Activated CD4-positive, alpha-beta T cell treated with anti-CD3 and anti-CD28 coated beads, Interleukin-2, amount 50 U/mL, for 1 hour (primary cell): ENCODE measurements at regions not wholly inside any gene's neighbourhood (a gene's known extent, or its start where the extent isn't known, plus 50 kb on each side); places are given as distances from the start of the nearest gene placed in this dataset.
A peak's percentile ranks its signal among the peaks of the same experiment; 100 is the strongest.
"Not testable (repeated sequence)": the region's sequence is repeated elsewhere in the genome, so short reads cannot be mapped to it uniquely, and the experiment has no call there.

Experiments used
- DNase-seq: peaks from one replicate; pipeline ENCODE4 v3.0.0-alpha.2; 2020

DNA sequence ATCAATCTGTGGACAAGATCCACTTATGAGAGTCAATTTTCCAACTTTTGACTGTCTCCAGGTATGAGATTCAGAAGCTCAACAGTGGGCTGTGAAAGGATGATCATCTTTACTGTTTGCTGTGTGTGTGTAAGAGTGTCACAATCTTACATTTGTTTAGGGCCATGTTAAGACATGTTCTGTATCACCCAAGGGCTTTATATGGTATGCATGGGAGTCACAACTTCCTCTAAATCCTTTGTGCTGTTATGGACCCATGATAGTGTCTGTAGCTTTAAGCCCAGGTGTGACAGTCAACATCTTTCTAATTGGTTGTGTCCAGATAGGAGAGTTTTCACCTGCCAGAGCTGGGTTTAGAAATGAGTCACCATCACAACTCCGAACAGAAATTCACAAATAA is 70.2 kb downstream of the ZNF726 start:
- DNase-seq = not testable (repeated sequence)

GRCh38 chr19:23986623-23987022 is 71.9 kb downstream of the ZNF726 start:
- DNase-seq = no peak

GRCh38 chr19:23991170-23991569 is 76.5 kb downstream of the ZNF726 start:
- no peak for DNase-seq

DNA sequence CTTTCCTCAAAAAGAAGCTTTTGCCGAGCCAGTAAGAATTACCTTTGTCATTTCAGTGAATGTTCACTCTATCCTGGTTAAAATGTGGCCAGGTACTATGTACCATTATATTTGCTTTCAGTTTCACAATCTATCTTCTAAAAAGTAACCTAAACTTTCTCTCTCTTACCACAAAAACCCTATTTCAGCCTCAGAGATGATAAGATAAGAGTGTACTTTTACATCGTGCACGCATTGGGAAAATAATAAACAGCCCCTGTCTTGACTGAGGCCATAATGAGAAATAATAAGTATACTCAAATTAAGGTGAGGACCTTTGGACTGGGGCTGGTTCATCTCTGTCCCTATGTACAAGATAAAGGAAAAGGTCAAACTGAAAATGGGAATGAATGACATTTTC is 77.7 kb downstream of the ZNF726 start:
- no peak for DNase-seq

DNA sequence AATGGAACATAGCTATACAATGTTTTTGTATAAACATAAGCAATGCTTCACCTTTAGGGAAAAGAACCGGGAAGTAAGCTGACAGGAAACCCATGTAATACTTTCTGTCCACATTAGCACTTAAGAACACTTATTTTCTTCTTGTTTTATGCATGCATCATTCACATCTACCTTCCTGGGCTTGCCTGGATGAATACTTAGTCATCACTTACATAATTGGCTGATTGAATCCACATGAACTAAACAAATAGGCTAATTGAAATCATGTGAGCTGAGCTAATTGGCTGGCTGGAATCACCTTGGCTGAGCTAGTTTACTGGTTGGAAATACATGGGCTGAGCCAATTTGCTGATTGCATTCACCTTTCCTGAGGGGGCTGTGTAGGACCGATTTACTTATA is 78.8 kb downstream of the ZNF726 start:
- no peak for DNase-seq

- no peak for DNase-seq
These were observed 81.9 kb downstream of the ZNF726 start for GRCh38 chr19:23996549-23996948.

GRCh38 chr19:23998568-23998967 is 83.9 kb downstream of the ZNF726 start:
- no peak for DNase-seq

DNA sequence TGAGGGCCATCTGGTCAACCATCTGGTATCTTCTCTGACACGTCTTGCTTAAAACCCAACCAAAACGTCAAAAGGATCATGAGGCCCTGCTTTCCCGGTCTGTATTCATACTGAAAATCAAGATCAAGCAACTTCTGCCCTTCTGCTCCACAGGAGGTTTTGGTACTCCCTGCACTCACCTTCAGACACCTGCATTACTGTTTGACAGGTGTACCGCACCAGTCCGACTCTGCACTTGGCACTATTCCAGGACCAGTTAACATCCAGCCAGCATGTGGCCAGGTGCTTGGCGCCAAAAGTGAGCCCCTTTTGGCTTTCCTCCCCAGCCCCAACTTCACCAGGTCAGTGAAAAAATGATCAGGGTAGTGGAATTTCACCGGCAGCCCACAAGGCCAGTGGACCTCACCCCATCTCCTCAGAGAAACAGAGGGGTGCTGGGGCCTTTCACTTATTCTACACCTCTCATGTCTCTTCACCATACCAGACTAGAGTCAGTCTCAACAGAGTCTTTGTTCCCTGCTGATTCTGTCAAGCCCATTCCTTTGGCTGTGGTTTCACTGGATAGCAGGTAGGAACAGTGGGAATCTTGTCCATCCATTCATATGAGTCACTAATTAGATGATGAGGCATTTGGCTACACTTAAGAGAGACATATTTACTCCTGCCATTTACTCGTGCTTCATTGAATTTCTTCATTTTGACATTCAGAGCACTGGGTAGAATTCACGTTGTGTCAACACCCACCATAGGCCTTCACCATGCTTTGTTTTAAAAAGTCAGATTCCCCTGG is 85.3 kb downstream of the ZNF726 start:
- no peak for DNase-seq

- DNase-seq = no peak
These were observed 86.0 kb downstream of the ZNF726 start for GRCh38 chr19:24000656-24001055.

GRCh38 chr19:24002256-24002945 is 84.6 kb upstream of the ZNF254 start:
- DNase-seq = no peak

- DNase-seq = no peak
These were observed 83.5 kb upstream of the ZNF254 start for GRCh38 chr19:24003537-24003936.

GRCh38 chr19:24004166-24004565 is 82.8 kb upstream of the ZNF254 start:
- no peak for DNase-seq

DNA sequence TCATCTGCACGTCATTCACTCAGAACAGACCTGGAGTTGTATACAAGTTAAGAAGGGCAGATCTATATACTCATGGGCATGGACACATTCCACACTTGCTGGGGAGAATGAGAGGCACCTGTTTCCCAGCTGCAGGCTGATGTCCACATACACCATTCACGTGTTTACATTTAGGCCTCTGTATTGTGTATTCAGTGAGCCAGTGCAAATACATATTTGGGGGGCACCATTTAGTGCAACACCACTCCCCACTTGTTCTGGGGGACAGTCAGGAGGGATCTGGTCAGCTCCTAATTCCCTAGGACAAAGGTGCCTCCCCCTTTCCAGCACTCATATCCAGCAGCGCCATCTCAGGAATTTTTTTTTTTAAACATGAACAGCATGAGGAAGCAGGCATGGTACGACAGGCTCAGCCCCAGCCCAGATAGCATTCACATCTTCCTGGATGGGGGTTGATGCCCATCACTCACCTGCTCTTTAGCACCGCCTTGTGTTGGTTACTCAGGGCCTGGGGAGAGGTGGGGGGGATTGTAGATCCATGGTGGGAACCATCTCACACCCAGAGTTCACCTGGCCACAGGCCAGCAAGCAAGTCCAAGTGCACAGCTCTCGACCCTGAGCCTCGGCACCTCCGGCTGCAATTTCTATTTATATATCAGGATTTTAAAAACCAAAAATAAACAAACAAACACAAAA is 56.9 kb upstream of the ZNF254 start:
- DNase-seq = no peak

DNA sequence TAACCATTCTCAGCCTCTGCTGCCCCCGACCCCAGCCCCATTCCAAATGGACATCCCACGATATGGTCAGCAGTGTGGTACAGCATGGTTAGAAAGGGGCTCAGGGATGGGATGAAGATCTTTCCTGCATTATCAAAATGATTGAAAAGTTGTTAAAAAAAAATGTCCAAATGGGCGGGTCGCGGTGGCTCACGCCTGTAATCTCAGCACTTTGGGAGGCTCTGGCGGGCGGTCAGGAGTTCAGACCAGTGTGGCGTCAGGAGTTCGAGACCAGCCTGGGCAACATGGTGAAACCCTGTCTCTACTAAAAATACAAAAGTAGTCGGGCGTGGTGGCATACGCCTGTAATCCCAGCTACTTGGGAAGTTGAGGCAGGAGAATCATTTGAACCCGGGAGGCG is 54.3 kb upstream of the ZNF254 start:
- DNase-seq = no peak

- DNase-seq = peak; percentile 75
These were observed 53.6 kb upstream of the ZNF254 start for GRCh38 chr19:24033301-24033962.

- DNase-seq = peak; percentile 18
These were observed 53.0 kb upstream of the ZNF254 start for GRCh38 chr19:24033963-24034342.

- DNase-seq = not testable (repeated sequence)
These were observed 51.6 kb upstream of the ZNF254 start for GRCh38 chr19:24035261-24035880.
